ENCODE measurements at regions not wholly inside any gene's neighbourhood (a gene's known extent, or its start where the extent isn't known, plus 50 kb on each side); places are given as distances from the start of the nearest gene placed in this dataset.

DNA sequence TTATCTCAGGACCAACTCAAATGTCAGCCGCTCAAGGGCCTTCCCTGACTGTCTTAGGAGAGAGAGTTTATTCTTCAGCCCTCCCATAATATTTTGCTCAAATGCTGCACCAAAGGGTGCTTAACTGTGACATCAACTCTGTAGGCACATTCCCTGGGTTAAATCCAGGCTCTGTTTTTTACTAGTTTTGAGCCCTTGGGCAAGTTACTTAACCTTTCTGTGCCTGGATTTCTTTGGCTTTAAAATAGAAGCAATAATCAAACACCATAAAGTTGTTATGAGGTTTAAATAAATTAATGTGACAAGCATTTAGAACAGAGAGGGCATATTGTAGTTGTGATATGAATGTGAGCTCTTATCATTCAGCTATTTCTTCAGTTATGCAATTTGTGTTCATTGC is 54.2 kb upstream of the LIMCH1 start:
- Histone ChIP-seq H3K27ac (ENCODE audit: low read depth in 2 of 2, low read length in 2 of 2) (no peak overlapping the region), H3K9me3 (ENCODE audit: control insufficient read depth in 2 of 3, insufficient read depth in 1 of 3, low read length in 3 of 3) (no peaks in the 10 kb centered on the region), H3K4me1 (ENCODE audit: control insufficient read depth in 2 of 3, insufficient read depth in 2 of 3, low read depth in 1 of 3, low read length in 3 of 3) (peaks cover 0 to 3% (median 0%) of the 10 kb centered on the region in 3 donors), H3K4me3 (ENCODE audit: low read length in 3 of 3) (no peak overlapping the region), H3K27me3 (ENCODE audit: control insufficient read depth, insufficient read depth, low read length) (no peaks in the 10 kb centered on the region), H3K36me3 (ENCODE audit: control insufficient read depth in 2 of 3, insufficient read depth in 3 of 3, low read length in 3 of 3) (no peaks in the 10 kb centered on the region), H3K9ac (ENCODE audit: low read length in 3 of 3) (no peak overlapping the region)
- TF ChIP-seq, protein P1, sequence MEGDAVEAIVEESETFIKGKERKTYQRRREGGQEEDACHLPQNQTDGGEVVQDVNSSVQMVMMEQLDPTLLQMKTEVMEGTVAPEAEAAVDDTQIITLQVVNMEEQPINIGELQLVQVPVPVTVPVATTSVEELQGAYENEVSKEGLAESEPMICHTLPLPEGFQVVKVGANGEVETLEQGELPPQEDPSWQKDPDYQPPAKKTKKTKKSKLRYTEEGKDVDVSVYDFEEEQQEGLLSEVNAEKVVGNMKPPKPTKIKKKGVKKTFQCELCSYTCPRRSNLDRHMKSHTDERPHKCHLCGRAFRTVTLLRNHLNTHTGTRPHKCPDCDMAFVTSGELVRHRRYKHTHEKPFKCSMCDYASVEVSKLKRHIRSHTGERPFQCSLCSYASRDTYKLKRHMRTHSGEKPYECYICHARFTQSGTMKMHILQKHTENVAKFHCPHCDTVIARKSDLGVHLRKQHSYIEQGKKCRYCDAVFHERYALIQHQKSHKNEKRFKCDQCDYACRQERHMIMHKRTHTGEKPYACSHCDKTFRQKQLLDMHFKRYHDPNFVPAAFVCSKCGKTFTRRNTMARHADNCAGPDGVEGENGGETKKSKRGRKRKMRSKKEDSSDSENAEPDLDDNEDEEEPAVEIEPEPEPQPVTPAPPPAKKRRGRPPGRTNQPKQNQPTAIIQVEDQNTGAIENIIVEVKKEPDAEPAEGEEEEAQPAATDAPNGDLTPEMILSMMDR (IDR thresholded peaks at IDR 0.05; ENCODE audit: borderline replicate concordance, extremely low read depth, insufficient read depth), result no peak
- FAIRE-seq, result no peak
- intact Hi-C loops (cut with DNase I), result no loop called here
- DNase-seq, result no peak

DNA sequence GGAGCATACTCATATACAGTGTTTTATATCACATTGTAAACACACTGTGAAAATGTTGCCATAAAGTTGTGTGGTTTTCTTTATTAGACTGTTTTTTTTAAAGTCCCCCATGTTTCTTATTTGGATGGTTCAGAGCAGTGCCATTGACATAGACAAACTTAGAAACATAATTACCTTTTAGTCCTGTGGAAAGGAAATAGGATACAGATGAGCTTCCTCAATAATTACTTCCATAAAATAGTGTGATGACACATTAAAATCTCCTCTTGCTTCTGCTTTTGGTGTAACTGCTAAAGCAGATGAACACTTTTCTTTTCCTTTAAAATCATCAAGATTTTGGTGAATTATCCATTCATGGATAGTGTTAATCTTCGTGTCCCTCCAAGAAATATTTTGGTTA is 52.9 kb upstream of the LIMCH1 start:
- intact Hi-C loops (cut with DNase I), result no loop called here
- H3K27ac ChIP-seq (ENCODE audit: low read depth in 2 of 2, low read length in 2 of 2), result no peak overlapping the region
- no peaks in the 10 kb centered on the region for H3K9me3 ChIP-seq (ENCODE audit: control insufficient read depth in 2 of 3, insufficient read depth in 1 of 3, low read length in 3 of 3)
- H3K4me1 ChIP-seq (ENCODE audit: control insufficient read depth in 2 of 3, insufficient read depth in 2 of 3, low read depth in 1 of 3, low read length in 3 of 3), result peaks cover 0 to 3% (median 0%) of the 10 kb centered on the region in 3 donors
- no peak overlapping the region for H3K9ac ChIP-seq (ENCODE audit: low read length in 3 of 3)
- no peaks in the 10 kb centered on the region for H3K36me3 ChIP-seq (ENCODE audit: control insufficient read depth in 2 of 3, insufficient read depth in 3 of 3, low read length in 3 of 3)
- FAIRE-seq (no peak), DNase-seq (no peak)
- no peaks in the 10 kb centered on the region for H3K27me3 ChIP-seq (ENCODE audit: control insufficient read depth, insufficient read depth, low read length)
- H3K4me3 ChIP-seq (ENCODE audit: low read length in 3 of 3), result no peak overlapping the region
- TF ChIP-seq, protein P1 (IDR thresholded peaks at IDR 0.05; ENCODE audit: borderline replicate concordance, extremely low read depth, insufficient read depth), result no peak

DNA sequence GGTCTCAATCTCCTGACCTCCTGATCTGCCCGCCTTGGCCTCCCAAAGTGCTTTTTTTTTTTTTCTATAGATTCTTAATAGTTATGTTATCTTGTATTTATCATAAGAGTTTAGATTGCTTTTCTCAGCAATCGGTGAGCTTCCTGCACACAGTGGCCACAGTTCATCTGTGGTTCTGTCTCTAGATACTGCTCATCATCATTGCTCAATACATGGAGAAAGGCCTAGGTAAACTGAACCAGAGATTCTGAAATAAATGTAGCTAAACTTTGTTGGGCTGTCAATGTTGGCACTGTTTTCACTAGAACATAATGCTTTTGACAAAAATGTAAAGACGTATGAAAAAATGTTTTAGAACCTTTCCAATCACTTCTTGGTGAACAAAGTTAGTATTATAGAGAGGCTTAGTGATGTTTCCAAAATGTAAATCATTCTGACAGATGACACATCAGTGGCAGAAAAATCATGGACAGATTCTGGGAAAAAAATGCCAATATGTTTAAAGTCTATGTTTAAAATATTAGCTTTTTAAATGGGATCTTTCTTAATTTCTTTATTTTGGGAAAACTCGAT is 50.0 kb upstream of the LIMCH1 start:
- no peak overlapping the region for H3K4me3 ChIP-seq (ENCODE audit: low read length in 3 of 3)
- H3K9ac ChIP-seq (ENCODE audit: low read length in 3 of 3), result no peak overlapping the region
- intact Hi-C loops (cut with DNase I), result no loop called here
- no peaks in the 10 kb centered on the region for H3K27me3 ChIP-seq (ENCODE audit: control insufficient read depth, insufficient read depth, low read length)
- H3K27ac ChIP-seq (ENCODE audit: low read depth in 2 of 2, low read length in 2 of 2), result no peak overlapping the region
- DNase-seq, result no peak
- no peaks in the 10 kb centered on the region for H3K9me3 ChIP-seq (ENCODE audit: control insufficient read depth in 2 of 3, insufficient read depth in 1 of 3, low read length in 3 of 3)
- no peak for FAIRE-seq
- no peaks in the 10 kb centered on the region for H3K36me3 ChIP-seq (ENCODE audit: control insufficient read depth in 2 of 3, insufficient read depth in 3 of 3, low read length in 3 of 3)
- TF ChIP-seq, protein P1 (IDR thresholded peaks at IDR 0.05; ENCODE audit: borderline replicate concordance, extremely low read depth, insufficient read depth), result no peak
- H3K4me1 ChIP-seq (ENCODE audit: control insufficient read depth in 2 of 3, insufficient read depth in 2 of 3, low read depth in 1 of 3, low read length in 3 of 3), result peaks cover 0 to 3% (median 0%) of the 10 kb centered on the region in 3 donors

Data from kidney (tissue), 13 donors.